ENCODE measurements at regions not wholly inside any gene's neighbourhood (a gene's known extent, or its start where the extent isn't known, plus 50 kb on each side); places are given as distances from the start of the nearest gene placed in this dataset.

DNA sequence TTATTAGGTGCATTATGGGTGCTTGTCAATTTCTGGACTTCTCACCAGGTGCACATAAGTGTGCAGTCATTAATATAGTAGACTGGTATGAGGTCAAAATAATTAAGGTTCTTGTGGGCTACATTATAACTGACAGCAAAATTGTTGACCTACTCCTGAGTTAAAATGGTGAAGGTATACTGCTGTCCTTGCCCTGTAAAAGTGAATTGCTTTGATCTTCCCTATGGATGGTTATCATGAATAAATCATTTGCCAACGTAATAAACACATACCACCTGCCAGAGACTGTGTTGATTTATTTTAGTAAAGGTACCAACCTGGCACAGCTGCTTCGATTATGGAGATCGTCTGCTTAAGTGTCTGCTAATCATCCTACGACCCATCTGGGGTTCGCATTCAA, 201.6 kb upstream of the KCNK2 start:
- H3K4me3 ChIP-seq (ENCODE audit: low read depth, low read length): no peak overlapping the region
- no peak for TF ChIP-seq CTCF (IDR thresholded peaks at IDR 0.05; ENCODE audit: control insufficient read depth, extremely low read depth, insufficient read depth)
- DNase-seq (ENCODE audit: low read depth): no peak

DNA sequence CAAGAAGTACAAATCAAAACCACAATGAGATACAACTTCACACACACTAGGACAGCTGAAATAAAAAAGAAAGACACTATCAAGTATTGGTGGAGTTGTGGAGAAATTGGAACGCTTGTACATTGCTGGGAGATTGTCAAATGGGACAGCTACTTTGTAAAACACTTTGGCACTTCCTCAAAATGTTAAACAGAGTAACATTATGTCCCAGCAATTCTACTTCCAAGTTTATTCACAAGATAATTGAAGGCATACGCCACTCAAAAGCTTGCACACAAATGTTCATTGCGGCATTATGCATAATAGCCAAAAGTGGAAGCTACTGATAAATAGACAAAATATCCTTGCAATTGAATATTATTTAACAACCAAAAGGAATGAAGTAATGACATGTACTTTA, 199.9 kb upstream of the KCNK2 start:
- no peak for TF ChIP-seq CTCF (IDR thresholded peaks at IDR 0.05; ENCODE audit: control insufficient read depth, extremely low read depth, insufficient read depth)
- H3K4me3 ChIP-seq (ENCODE audit: low read depth, low read length): no peak overlapping the region
- DNase-seq (ENCODE audit: low read depth): no peak

GRCh38 chr1:214895011-214895600, 187.4 kb upstream of the KCNK2 start:
- H3K4me3 ChIP-seq (ENCODE audit: low read depth, low read length): no peak overlapping the region
- no peak for DNase-seq (ENCODE audit: low read depth)
- no peak for TF ChIP-seq CTCF (IDR thresholded peaks at IDR 0.05; ENCODE audit: control insufficient read depth, extremely low read depth, insufficient read depth)

DNA sequence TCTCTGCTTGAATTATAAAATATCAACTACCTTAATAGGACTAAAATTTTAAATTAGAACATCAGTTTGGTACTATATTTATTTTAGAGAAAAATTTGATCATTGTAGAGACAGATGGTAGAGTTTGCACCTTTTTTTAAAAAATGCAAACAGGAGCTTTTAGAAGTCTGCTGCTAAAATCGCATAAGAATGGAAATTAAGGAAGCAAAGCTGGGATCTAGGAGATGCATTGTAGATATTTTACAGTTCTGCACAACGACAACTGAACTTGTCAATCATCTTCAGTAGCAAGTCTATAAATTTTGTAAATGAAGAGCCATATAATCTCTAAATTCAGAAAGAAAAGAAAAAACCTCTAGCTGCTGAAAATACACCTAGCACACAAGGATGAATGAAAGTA, 185.6 kb upstream of the KCNK2 start:
- no peak for TF ChIP-seq CTCF (IDR thresholded peaks at IDR 0.05; ENCODE audit: control insufficient read depth, extremely low read depth, insufficient read depth)
- no peak for DNase-seq (ENCODE audit: low read depth)

DNA sequence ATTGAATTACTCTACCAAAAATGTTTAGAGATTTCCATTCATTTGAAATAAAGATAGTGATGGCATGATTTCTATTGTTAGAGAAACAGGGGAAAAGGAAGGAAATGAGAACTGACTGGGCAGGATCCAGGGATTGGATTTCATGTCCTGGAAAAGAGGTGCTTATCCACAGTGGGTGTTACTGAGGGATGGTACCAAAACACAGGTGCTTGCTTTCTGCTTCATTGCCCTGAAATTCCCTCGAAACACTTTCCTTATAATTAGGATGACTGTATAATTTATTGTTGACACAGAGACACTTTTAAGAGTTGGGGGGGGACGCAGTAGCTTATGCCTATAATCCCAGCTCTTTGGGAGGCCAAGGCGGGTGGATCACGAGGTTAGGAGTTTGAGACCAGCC, 185.0 kb upstream of the KCNK2 start:
- no peak for TF ChIP-seq CTCF (IDR thresholded peaks at IDR 0.05; ENCODE audit: control insufficient read depth, extremely low read depth, insufficient read depth)
- no peak overlapping the region for H3K4me3 ChIP-seq (ENCODE audit: low read depth, low read length)
- DNase-seq (ENCODE audit: low read depth): no peak

More for the DNA sequence above, 185.6 kb upstream of the KCNK2 start:
- H3K4me3 ChIP-seq (ENCODE audit: low read depth, low read length): no peak overlapping the region

GRCh38 chr1:214898161-214898560, 184.4 kb upstream of the KCNK2 start:
- no peak for DNase-seq (ENCODE audit: low read depth)
- TF ChIP-seq CTCF (IDR thresholded peaks at IDR 0.05; ENCODE audit: control insufficient read depth, extremely low read depth, insufficient read depth): no peak
- H3K4me3 ChIP-seq (ENCODE audit: low read depth, low read length): no peak overlapping the region

- no peak for DNase-seq (ENCODE audit: low read depth)
- no peak overlapping the region for H3K4me3 ChIP-seq (ENCODE audit: low read depth, low read length)
- no peak for TF ChIP-seq CTCF (IDR thresholded peaks at IDR 0.05; ENCODE audit: control insufficient read depth, extremely low read depth, insufficient read depth)
Observed at GRCh38 chr1:214898718-214899117, 183.8 kb upstream of the KCNK2 start.
